ENCODE measurements at regions not wholly inside any gene's neighbourhood (a gene's known extent, or its start where the extent isn't known, plus 50 kb on each side); places are given as distances from the start of the nearest gene placed in this dataset.

- no peak overlapping the region for H3K4me3 Mint-ChIP-seq
- H3K27me3 Mint-ChIP-seq: no peaks in the 10 kb centered on the region
- H3K27ac Mint-ChIP-seq: no peak overlapping the region
- H3K36me3 Mint-ChIP-seq: no peaks in the 10 kb centered on the region
- H3K4me1 Mint-ChIP-seq: no peaks in the 10 kb centered on the region
- no peaks in the 10 kb centered on the region for H3K9me3 Mint-ChIP-seq
Observed at GRCh38 chr2:215847718-215848117, 165.6 kb downstream of the MREG start.

- H3K4me1 Mint-ChIP-seq: no peaks in the 10 kb centered on the region
- no peak overlapping the region for H3K4me3 Mint-ChIP-seq
- H3K9me3 Mint-ChIP-seq: no peaks in the 10 kb centered on the region
- H3K27ac Mint-ChIP-seq: no peak overlapping the region
- no peaks in the 10 kb centered on the region for H3K27me3 Mint-ChIP-seq
- no peaks in the 10 kb centered on the region for H3K36me3 Mint-ChIP-seq
Observed at GRCh38 chr2:215847056-215847455, 166.3 kb downstream of the MREG start.

GRCh38 chr2:215845839-215846586 lies 167.3 kb downstream of the MREG start:
- H3K4me3 Mint-ChIP-seq: no peak overlapping the region
- no peaks in the 10 kb centered on the region for H3K36me3 Mint-ChIP-seq
- no peaks in the 10 kb centered on the region for H3K9me3 Mint-ChIP-seq
- H3K27ac Mint-ChIP-seq: no peak overlapping the region
- no peaks in the 10 kb centered on the region for H3K27me3 Mint-ChIP-seq
- H3K4me1 Mint-ChIP-seq: no peaks in the 10 kb centered on the region

- H3K4me3 Mint-ChIP-seq: no peak overlapping the region
- no peak overlapping the region for H3K27ac Mint-ChIP-seq
- H3K27me3 Mint-ChIP-seq: no peaks in the 10 kb centered on the region
- H3K36me3 Mint-ChIP-seq: no peaks in the 10 kb centered on the region
- H3K9me3 Mint-ChIP-seq: no peaks in the 10 kb centered on the region
- no peaks in the 10 kb centered on the region for H3K4me1 Mint-ChIP-seq
Observed at GRCh38 chr2:215843579-215843978, 169.8 kb downstream of the MREG start.

GRCh38 chr2:215841175-215841816 lies 172.1 kb downstream of the MREG start:
- no peaks in the 10 kb centered on the region for H3K27me3 Mint-ChIP-seq

GRCh38 chr2:215839816-215840215 lies 173.5 kb downstream of the MREG start:
- Mint-ChIP-seq H3K9me3 (no peaks in the 10 kb centered on the region), H3K27me3 (no peaks in the 10 kb centered on the region), H3K36me3 (no peaks in the 10 kb centered on the region), H3K27ac (no peak overlapping the region), H3K4me3 (no peak overlapping the region), H3K4me1 (no peaks in the 10 kb centered on the region)

More at GRCh38 chr2:215841175-215841816, 172.1 kb downstream of the MREG start:
- Mint-ChIP-seq H3K27ac (no peak overlapping the region), H3K36me3 (no peaks in the 10 kb centered on the region), H3K4me3 (no peak overlapping the region), H3K4me1 (no peaks in the 10 kb centered on the region), H3K9me3 (no peaks in the 10 kb centered on the region)

- no peak overlapping the region for H3K27ac Mint-ChIP-seq
- H3K4me3 Mint-ChIP-seq: no peak overlapping the region
- no peaks in the 10 kb centered on the region for H3K36me3 Mint-ChIP-seq
- H3K27me3 Mint-ChIP-seq: no peaks in the 10 kb centered on the region
- H3K4me1 Mint-ChIP-seq: no peaks in the 10 kb centered on the region
- H3K9me3 Mint-ChIP-seq: no peaks in the 10 kb centered on the region
Observed at GRCh38 chr2:215839309-215839708, 174.0 kb downstream of the MREG start.

- Mint-ChIP-seq H3K27me3 (no peaks in the 10 kb centered on the region), H3K36me3 (no peaks in the 10 kb centered on the region), H3K27ac (no peak overlapping the region), H3K4me3 (no peak overlapping the region), H3K4me1 (no peaks in the 10 kb centered on the region), H3K9me3 (no peaks in the 10 kb centered on the region)
Observed at GRCh38 chr2:215836881-215837280, 176.5 kb downstream of the MREG start.

GRCh38 chr2:215835657-215836056 lies 177.7 kb downstream of the MREG start:
- Mint-ChIP-seq H3K9me3 (no peaks in the 10 kb centered on the region), H3K4me1 (no peaks in the 10 kb centered on the region), H3K36me3 (no peaks in the 10 kb centered on the region), H3K27me3 (no peaks in the 10 kb centered on the region), H3K4me3 (no peak overlapping the region), H3K27ac (no peak overlapping the region)

- Mint-ChIP-seq H3K27me3 (no peaks in the 10 kb centered on the region), H3K36me3 (no peaks in the 10 kb centered on the region), H3K4me1 (no peaks in the 10 kb centered on the region), H3K27ac (no peak overlapping the region), H3K4me3 (no peak overlapping the region), H3K9me3 (no peaks in the 10 kb centered on the region)
Observed at GRCh38 chr2:215835231-215835630, 178.1 kb downstream of the MREG start.

GRCh38 chr2:215833531-215834162 lies 179.7 kb downstream of the MREG start:
- Mint-ChIP-seq H3K36me3 (no peaks in the 10 kb centered on the region), H3K4me3 (no peak overlapping the region), H3K27ac (no peak overlapping the region), H3K9me3 (no peaks in the 10 kb centered on the region), H3K4me1 (no peaks in the 10 kb centered on the region), H3K27me3 (peaks cover 1% of the 10 kb centered on the region)

GRCh38 chr2:215832791-215833190 lies 180.6 kb downstream of the MREG start:
- Mint-ChIP-seq H3K36me3 (no peaks in the 10 kb centered on the region), H3K27me3 (peaks cover 1% of the 10 kb centered on the region), H3K4me3 (no peak overlapping the region), H3K9me3 (no peaks in the 10 kb centered on the region), H3K4me1 (no peaks in the 10 kb centered on the region), H3K27ac (no peak overlapping the region)

- no peaks in the 10 kb centered on the region for H3K4me1 Mint-ChIP-seq
- H3K27ac Mint-ChIP-seq: no peak overlapping the region
- H3K27me3 Mint-ChIP-seq: peaks cover 1% of the 10 kb centered on the region
- H3K9me3 Mint-ChIP-seq: no peaks in the 10 kb centered on the region
- H3K36me3 Mint-ChIP-seq: no peaks in the 10 kb centered on the region
- no peak overlapping the region for H3K4me3 Mint-ChIP-seq
Observed at GRCh38 chr2:215831296-215831913, 181.9 kb downstream of the MREG start.

- Mint-ChIP-seq H3K36me3 (no peaks in the 10 kb centered on the region), H3K4me1 (no peaks in the 10 kb centered on the region), H3K27ac (no peak overlapping the region), H3K4me3 (no peak overlapping the region), H3K9me3 (no peaks in the 10 kb centered on the region), H3K27me3 (peaks cover 1% of the 10 kb centered on the region)
Observed at GRCh38 chr2:215830304-215830703, 183.0 kb downstream of the MREG start.

- H3K4me1 Mint-ChIP-seq: no peaks in the 10 kb centered on the region
- no peaks in the 10 kb centered on the region for H3K36me3 Mint-ChIP-seq
- H3K4me3 Mint-ChIP-seq: no peak overlapping the region
- no peak overlapping the region for H3K27ac Mint-ChIP-seq
- no peaks in the 10 kb centered on the region for H3K9me3 Mint-ChIP-seq
- H3K27me3 Mint-ChIP-seq: peaks cover 1% of the 10 kb centered on the region
Observed at GRCh38 chr2:215829261-215829660, 184.1 kb downstream of the MREG start.
